HG02840 (cell line): ENCODE measurements at regions not wholly inside any gene's neighbourhood (a gene's known extent, or its start where the extent isn't known, plus 50 kb on each side); places are given as distances from the start of the nearest gene placed in this dataset.
"Not testable (repeated sequence)": the region's sequence is repeated elsewhere in the genome, so short reads cannot be mapped to it uniquely, and the experiment has no call there.

Experiments
- ATAC-seq: cut with Tn5 transposase; IDR thresholded peaks from one replicate; pipeline ENCODE4 v1.9.1; 2021; ENCODE audit warnings: mild to moderate bottlenecking, moderate library complexity, moderate number of reproducible peaks; ENCODE audit not compliant: unreplicated experiment, low FRiP score

DNA sequence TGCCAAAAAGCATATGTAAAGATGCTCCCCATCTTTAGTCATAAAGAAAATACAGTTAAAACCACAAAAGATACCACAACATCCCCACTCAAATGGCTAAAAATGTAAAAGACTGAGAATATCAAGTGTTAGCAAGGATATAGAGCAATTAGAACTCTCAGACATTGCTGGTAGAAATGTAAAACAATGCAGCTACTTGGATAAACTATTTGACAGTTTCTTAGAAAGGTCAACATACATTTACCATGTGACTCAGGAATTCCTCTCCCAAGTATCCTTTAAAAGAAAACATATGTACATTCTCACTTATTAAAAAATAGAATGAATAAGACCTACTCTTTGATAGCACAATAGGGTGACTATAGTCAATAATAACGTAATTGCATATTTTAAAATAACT is 173.7 kb downstream of the HNRNPD start:
- ATAC-seq: no peak

DNA sequence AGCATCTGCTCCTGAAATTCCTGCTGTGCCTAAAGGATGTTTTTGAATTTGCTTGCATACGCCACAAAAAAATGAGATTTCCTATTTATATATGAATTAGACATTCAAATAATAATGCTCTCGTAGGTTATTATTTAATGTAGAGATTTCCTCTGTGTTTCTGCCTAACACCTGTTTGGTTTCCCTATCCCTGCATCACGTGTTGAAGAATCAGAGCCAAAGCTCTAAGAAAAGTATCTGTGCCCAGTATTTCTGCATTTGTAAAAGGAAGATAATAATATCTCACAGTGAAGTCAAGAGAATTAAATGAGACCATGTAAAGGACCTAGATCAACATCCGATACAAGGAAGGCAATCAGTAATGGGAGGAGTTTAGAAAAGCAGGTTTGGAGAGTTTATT is 179.5 kb downstream of the HNRNPD start:
- no peak for ATAC-seq

DNA sequence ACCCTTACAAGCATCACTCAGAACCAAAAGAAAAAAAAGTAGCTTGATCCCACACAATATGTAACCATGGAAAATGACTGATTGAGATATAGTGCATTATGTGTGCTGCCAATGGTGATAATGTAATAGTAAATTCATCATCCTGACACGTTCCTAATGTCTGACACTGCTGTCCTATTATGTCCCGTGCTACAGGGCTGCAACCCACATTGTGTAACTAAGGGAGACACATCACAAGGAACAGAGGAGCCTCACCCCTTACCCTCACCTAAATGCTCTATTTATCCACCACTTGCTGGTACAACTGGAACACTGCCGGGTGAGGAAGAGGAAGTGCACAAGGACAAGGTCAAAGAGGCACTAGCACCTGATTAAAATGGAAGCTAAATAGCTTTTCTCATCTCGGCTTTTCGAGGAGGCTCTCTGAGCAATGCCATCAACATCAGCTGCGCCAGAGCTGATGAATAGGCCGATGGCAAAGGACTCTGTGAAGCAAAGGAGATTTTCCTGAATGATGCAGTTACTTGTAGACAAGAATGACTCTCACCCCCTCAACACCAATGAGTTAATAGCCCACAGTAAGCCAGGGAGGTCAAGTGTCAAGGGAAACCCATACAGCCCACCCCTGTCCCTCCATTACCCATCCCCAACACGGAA is 181.6 kb downstream of the HNRNPD start:
- no peak for ATAC-seq

DNA sequence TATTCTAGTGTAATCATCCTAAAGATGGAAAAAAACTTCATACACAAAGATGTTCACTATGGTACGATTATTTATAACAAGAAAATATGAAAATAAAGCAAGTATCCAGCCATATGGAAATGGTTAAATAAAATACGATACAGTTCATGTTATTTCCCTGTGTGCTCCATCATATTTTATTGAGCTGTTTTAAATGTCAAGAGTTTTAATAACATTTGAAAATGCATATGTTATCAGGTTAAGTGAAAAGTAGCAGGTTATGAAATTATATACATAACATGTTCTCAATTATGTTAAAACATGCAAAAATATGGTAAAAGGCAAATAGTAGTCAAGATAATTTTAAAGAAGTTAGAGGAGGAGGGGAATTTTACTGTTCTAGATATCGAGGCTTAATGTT is 192.0 kb downstream of the HNRNPD start:
- ATAC-seq: no peak

DNA sequence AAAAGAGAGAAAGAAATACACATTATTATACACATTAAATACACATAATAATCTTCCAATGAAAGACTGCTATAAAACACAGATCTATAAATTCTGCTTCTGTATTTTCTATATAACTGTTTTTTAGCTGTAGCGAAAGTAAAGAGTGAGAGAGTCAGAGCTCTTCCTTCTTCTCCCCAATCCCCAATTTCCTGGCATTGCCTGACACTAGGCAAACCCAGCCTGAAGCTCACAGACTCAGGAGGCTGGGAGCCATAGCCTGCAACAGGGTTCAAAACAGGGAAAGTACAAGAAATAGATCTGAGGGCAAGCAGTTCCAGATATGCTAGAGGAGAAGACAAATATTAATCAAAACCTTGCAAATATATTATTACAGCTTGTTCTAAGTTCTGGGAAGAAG is 201.6 kb downstream of the HNRNPD start:
- ATAC-seq: no peak

DNA sequence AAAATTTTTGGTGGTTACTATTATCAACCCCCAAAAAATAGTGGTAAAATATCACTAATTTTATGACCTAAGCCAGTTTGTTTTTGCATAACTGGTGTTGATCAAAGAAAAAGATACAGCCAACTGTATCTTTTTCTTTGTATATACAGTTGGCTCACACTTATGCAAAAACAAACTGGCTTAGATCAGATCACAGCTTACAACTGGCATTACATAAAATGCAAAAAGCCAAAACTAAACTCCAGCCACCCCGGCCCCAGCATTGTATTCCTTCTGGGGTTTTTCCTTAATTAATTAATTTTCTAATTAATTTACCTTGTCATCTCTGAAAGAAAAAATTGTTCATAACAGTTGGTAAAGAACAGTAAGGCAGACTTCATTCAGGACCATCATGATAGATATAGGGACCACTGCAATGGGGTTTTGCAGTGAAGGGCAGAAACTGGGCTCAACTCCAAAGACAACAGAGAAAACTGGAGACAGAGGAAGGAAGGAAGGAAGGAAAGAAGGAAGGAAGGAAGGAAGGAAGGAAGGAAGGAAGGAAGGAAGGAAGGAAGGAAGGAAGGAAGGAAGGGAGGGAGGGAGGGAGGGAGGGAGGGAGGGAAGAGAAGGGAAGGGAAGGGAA is 202.1 kb downstream of the HNRNPD start:
- no peak for ATAC-seq

DNA sequence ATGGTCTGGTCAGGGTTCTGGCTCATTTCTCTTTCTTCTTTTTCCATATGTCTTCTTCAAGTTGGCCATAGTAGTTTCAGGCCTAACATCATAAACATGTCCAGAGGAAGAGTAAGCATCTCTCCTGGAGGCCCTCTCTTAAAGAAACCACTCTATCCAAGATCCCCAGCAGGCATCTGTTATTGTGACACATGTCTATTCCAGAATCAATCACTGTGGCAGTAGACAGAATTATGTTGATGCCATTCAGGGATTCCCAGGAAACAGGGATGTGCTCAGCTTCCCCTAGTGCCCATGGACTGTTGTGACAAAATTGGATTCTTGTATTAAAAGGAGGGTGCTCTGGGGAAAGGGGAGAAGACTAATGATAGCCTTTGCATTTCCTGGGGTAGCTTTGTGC is 224.0 kb downstream of the HNRNPD start:
- no peak for ATAC-seq

DNA sequence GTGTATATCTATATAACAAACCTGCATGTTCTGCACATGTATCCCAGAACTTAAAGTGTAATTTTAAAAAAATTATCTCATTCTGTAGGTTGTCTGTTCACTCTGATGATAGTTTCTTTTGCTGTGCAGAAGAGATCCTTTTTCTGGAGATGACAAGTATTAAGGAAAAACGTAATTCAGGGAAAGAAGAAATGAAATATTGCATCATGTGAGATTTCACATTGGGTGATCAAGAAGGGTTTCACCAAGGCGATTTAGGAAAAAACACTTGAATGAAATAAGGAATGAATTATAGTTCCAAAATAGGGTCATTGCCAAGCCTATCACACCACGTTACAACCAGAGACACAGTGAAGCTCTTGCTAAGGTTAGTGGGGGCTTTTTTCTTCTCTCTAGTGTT is 227.9 kb downstream of the HNRNPD start:
- ATAC-seq: no peak

DNA sequence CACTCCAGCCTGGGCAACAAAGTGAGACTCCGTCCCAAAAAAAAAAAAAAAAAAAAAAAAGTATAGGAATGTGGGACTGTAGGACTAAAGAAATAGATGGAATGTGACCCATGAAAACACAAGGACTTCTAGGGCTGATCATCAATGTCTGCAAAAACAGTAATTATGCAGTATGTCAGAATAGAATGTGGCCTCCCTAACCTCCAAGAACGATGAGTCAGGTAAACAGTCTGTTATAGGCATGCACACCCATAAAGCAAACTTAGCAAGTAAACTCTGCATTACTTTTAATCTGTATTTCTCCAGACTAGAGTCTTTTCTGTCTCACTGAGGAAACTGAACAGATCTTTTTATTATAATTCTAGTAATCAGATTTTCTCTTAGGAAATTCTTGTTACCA is 233.4 kb downstream of the HNRNPD start:
- no peak for ATAC-seq

DNA sequence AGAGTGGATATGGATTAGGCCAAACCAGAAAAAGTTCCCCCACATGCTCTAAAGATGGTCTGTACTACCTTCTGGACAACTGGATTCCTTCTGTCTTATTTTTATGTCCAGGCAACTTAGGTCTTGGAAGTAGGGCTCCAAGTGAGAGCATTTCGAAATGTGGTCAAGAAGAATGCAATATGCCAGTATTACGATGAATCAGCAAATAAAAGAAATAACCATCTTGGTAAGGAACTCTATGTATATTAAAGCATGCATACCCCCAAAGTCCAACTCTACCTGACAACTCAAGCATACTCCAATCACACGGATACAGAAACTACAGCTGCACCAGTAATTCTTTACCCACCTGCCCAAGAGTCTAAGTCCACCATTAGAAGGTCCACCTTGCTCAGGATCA is 234.5 kb downstream of the HNRNPD start:
- no peak for ATAC-seq

DNA sequence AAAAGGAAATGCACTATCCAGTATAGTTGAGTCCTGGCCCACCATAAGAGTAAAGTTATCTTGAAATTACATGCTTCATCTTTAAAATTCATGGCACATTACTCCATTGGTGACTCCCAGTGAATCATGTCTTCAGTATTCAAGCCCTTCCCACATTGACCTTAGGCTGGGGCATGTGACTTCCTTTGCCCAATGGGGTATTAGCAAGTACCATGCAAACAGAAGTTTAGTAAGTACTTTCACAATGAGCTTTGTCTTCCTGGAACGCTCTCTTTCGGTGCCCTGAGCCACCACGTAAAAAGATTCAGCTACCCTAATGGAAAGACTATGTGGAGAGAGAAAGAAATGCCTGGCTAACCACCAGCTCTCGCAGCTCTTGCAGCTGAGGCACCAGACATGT is 235.4 kb downstream of the HNRNPD start:
- no peak for ATAC-seq

DNA sequence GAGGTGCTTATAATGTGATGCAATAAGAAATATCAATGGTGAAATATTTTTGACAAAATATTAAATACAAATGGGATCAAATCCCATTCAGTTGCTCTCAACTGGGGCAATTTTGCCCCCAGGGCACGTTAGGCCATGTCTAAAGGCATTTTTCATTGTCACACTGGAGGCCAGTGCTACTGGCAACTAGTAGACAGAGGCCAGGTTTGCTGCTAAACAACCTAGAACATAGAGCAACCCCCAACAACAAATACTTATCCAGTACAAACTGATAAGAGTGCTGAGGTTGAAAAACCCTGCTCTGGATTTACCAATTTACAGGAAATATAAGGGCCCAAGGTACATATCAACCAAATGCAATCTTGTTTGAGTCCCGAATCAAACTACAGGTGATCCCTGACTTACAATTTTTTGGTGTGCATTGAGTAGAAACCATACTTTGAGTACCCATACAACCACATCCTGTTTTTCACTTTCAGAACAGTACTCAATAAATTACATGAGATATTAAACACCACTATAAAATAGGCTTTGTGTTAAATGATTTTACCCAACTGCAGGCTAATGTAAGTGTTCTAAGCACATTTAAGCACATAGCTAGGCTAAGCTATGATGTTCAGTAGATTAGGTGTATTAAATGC is 237.5 kb downstream of the HNRNPD start:
- no peak for ATAC-seq

DNA sequence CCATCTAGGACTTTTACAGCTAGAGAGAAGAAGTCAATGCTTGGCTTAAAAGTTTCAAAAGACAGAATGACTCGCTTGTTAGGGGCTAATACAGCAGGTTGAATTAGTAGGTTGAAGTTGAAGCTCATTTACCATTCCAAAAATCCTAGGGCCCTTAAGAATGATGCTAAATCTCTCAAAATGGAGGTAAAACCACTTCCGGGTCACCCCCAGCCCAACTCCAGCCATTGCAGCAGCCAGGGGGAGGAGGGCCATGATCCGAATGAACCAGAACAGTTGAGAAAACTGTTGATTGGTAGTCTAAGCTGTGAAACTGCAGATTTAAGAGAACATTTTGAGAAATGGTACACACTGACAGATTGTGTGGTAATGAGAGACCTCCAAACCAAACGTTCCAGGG is 245.4 kb downstream of the HNRNPD start:
- ATAC-seq: no peak

DNA sequence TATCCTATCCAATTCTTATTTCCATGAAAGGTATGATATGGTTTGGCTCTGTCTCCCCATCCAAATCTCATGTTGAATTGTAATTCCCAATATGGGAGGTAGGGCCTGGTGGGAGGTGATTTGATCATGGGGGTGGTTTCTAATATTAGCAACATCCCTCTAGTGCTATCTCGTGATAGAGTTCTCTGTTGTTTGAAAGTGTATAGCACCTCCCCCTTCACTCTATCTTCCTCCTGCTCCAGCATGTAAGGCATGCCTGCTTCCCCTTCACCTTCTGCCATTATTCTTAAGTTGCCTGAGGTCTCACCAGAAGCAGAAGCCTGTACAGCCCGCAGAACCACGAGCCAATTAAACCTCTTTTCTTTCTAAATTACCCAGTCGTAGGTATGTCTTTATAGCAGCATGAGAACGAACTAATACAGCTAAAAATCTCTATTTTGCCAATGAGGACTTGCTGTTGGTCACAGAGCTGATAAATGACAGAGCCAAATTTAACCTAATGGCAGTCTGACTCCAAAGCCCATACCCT is 247.2 kb downstream of the HNRNPD start:
- ATAC-seq: no peak

DNA sequence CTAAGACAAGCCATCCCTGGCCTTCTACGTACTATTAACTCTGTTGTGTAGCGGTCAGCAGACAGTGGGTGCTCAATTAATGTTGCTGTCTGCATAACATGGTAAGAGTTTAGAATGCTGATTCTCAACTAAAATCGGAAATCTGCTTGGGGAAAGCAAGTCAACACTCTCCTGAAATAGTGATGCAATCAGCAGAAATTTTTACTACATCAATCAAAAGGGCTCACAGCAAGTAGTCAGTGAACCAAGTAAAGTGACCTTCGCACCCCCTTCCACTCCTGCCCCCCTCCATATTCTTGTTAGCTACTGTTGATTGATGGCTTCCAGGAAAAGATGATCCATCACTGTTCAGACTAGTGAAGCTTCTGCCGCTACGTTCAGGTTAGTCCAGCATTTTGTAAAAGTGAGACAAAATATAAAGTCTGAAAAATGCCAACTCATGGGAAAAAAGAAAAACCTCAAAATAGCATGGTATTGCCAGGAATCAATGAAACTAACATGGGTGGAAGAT is 247.9 kb downstream of the HNRNPD start:
- no peak for ATAC-seq

DNA sequence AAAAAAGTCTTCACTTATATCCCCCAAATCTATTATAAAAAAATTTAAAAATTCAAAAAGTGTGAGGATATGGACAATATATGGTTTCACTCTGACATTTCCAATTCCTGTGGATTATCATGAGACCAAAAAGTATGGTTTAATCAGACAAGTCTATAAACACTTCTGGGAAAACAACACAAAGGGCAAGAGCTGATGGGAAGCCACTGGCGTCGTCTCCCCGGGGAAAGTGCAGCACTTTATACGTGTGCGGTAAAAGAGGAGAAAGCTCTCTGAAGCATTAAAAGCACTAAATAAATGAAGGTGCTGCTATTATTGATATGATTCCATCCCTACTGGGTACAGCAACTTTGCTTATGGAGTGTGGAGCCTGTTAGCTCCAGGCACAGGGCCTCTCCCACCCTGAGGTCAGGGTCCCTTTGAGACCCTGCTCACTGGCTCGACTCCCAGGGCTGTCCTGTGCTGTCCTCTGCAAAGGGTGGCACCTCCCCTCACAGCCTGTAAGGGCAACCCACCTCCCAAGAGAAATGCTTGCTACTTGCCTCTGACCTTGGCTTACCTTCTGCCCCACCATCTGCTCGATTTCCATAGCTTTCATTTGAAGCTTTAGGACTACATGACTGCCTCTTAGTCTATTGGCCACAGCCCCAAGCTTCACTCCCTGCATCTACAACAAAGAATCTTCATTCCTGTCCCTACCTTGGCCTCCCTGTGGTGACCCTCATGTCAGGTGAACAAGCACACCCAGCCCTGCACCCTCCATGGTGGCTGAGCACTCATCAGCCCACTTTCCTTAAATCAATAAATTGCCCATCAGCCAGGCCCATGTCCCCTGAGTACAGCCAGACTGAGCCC is 248.6 kb downstream of the HNRNPD start:
- ATAC-seq: no peak

DNA sequence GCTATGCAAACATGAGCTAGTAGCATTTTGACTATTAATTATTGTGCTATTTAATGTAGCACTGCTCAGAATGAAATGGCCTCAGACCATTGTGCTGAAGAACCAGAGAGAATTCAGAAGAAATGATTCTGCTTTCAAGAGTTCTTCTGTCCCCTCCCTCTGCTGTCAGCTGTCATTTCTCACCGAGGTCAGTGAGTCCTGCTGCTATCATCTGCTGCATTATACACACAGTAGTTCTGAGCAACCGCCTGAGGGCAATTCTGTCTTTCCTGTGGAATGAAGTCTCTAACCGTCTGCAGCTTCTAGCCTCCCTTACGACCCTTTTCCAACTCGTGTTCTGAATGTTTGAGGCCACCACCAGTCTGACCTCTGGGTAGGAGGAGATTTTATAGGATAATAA is 249.4 kb downstream of the HNRNPD start:
- ATAC-seq: no peak

DNA sequence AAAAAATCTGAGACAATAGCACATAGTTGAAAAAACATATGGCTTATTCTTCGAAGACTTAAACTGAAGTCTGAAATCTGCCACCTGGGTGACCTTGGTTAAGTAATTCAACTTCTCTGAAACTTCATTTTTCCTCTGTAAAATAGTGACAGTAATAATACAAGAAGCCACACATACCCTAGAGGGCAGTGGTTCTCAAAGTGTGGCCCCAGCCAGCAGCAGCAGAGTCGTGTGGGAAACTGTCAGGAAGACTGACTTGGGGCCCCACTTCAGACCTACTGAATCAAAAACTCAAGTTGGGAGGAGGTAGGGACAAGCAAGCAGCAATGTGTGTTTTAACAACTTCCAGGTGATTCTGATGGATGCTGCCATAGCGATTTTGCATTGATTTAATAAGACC is 249.9 kb downstream of the HNRNPD start:
- ATAC-seq: no peak

DNA sequence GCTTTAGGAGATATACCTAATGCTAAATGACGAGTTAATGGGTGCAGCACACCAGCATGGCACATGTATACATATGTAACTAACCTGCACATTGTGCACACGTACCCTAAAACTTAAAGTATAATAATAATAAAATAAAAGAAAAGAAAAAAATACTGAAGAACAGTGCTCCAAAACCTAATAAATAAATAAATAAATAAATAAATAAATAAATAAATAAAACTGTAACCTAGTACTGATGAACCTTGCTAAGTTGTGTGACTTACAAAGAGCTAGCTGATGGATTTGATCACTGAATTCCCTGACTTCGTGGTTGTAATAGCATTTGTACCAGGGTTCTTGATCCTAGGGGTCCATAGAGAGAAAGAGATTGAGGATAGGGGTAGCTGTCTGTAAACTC is 258.6 kb downstream of the HNRNPD start:
- ATAC-seq: not testable (repeated sequence)

DNA sequence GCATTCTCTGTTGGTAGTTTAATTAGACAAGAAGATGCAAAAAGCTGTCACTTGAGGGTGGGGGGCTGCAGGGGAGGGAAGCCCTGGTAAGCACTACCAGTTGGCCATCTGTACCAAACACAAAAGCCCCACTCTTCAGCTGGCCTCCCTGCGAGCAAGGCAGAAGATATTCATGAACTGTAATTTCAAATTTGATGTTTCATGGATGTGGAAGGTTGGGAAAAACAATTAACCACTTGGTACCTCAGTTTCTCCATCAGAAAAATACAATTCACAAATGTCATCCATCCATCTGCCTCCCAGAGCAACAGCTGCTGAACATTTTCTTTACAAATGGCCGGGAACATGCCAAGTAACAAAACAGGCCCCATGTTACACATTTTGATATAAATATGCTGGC is 265.3 kb downstream of the HNRNPD start:
- no peak for ATAC-seq

DNA sequence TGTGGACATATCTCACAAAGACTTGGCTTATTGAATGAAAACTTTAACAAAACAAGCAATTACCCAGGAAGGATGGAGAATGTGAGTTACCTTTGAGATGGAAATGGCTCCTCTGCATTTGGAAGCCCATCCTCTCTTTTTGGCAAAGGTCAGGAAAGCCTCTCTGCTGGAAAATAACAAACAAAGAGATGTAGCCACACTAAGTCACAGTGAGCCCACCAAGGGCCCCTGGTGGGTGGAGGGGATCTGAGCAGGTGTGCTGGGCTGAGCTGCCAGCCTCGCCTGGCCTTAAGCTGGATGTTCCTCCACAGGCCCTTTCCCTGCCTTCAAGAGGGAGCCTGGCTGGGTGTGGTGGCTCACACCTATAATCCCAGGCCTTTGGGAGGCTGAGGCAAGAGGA is 269.2 kb downstream of the HNRNPD start:
- ATAC-seq: no peak
